Sciatic nerve (tissue), 2 donors: ENCODE measurements at regions not wholly inside any gene's neighbourhood (a gene's known extent, or its start where the extent isn't known, plus 50 kb on each side); places are given as distances from the start of the nearest gene placed in this dataset.
A peak's percentile ranks its signal among the peaks of the same experiment; 100 is the strongest.

Experiments
- ATAC-seq: fragments of 200-7000 bp; cut with Tn5 transposase; one replicate; pipeline ENCODE4 v1.9.1; 2020; ENCODE audit warnings: mild to moderate bottlenecking, moderate library complexity
- DNase-seq: peaks from one replicate; pipeline ENCODE4 v3.0.0-alpha.2; 2020; ENCODE audit warnings: low spot score
- intact Hi-C: fragments of 100-400 bp; cut with DNase I; formaldehyde crosslinking; loops from one replicate; pipeline ENCODE4 v1.14.2; 2022
- donor health status: DM: no; HTN: no; CAD: no.
- donor health status: DM: no; HTN: no; CAD: no.

GRCh38 chr6:45830441-45831139 lies 185.1 kb downstream of the CLIC5 start:
- intact Hi-C loops, result no loop called here
- DNase-seq, result no peak
- no peak for ATAC-seq

- ATAC-seq (no peak), DNase-seq (no peak)
- intact Hi-C loops, result loop anchor here (10.0 kb wide), 1 partner anchor 915 kb away; the partner anchor contains the start of gene ANKRD66
Observed at GRCh38 chr6:45829873-45830272, 185.8 kb downstream of the CLIC5 start.

GRCh38 chr6:45827952-45828530 lies 187.6 kb downstream of the CLIC5 start:
- intact Hi-C loops, result loop anchor here (10.0 kb wide), 1 partner anchor 917 kb away; the partner anchor contains the start of gene ANKRD66
- no peak for DNase-seq
- no peak for ATAC-seq

- ATAC-seq (no peak), DNase-seq (no peak)
- intact Hi-C loops, result loop anchor here (10.0 kb wide), 1 partner anchor 922 kb away; the partner anchor contains the start of gene ANKRD66
Observed at GRCh38 chr6:45822873-45823272, 192.8 kb downstream of the CLIC5 start.

GRCh38 chr6:45822246-45822812 lies 193.3 kb downstream of the CLIC5 start:
- ATAC-seq, result no peak
- intact Hi-C loops, result loop anchor here (10.0 kb wide), 1 partner anchor 922 kb away; the partner anchor contains the start of gene ANKRD66
- no peak for DNase-seq

- DNase-seq, result no peak
- ATAC-seq, result no peak
- intact Hi-C loops, result loop anchor here (10.0 kb wide), 1 partner anchor 1304 kb away; no protein-coding TSS in a partner anchor
Observed at GRCh38 chr6:45818655-45819054, 197.0 kb downstream of the CLIC5 start.

- ATAC-seq (no peak), DNase-seq (no peak)
- intact Hi-C loops, result loop anchor here (10.0 kb wide), 1 partner anchor 1302 kb away; no protein-coding TSS in a partner anchor
Observed at GRCh38 chr6:45816674-45817297, 198.9 kb downstream of the CLIC5 start.

- DNase-seq (no peak), ATAC-seq (no peak)
- intact Hi-C loops, result loop anchor here (10.0 kb wide), 1 partner anchor 1301 kb away; no protein-coding TSS in a partner anchor
Observed at GRCh38 chr6:45815466-45816125, 200.1 kb downstream of the CLIC5 start.

- intact Hi-C loops, result loop anchor here (10.0 kb wide), 1 partner anchor 1300 kb away; no protein-coding TSS in a partner anchor
- ATAC-seq, result no peak
Observed at GRCh38 chr6:45814772-45815171, 200.9 kb downstream of the CLIC5 start.

GRCh38 chr6:45813943-45814342 lies 201.7 kb downstream of the CLIC5 start:
- ATAC-seq, result no peak
- no peak for DNase-seq
- intact Hi-C loops, result loop anchor here (10.0 kb wide), 1 partner anchor 1299 kb away; no protein-coding TSS in a partner anchor

More at GRCh38 chr6:45814772-45815171, 200.9 kb downstream of the CLIC5 start:
- no peak for DNase-seq

- ATAC-seq (peak; percentile 50), DNase-seq (no peak)
- intact Hi-C loops, result loop anchor here (10.0 kb wide), 1 partner anchor 1298 kb away; no protein-coding TSS in a partner anchor
Observed at GRCh38 chr6:45812922-45813321, 202.7 kb downstream of the CLIC5 start.

- intact Hi-C loops, result no loop called here
- ATAC-seq, result no peak
- no peak for DNase-seq
Observed at GRCh38 chr6:45808917-45809316, 206.7 kb downstream of the CLIC5 start.

- intact Hi-C loops, result no loop called here
- ATAC-seq (no peak), DNase-seq (no peak)
Observed at GRCh38 chr6:45808042-45808645, 207.5 kb downstream of the CLIC5 start.

GRCh38 chr6:45807311-45808041 lies 208.2 kb downstream of the CLIC5 start:
- ATAC-seq (no peak), DNase-seq (no peak)
- intact Hi-C loops, result no loop called here

- no peak for ATAC-seq
- DNase-seq, result no peak
- intact Hi-C loops, result no loop called here
Observed at GRCh38 chr6:45806172-45806571, 209.5 kb downstream of the CLIC5 start.

GRCh38 chr6:45803071-45803470 lies 212.6 kb downstream of the CLIC5 start:
- intact Hi-C loops, result no loop called here

GRCh38 chr6:45801471-45802289 lies 214.0 kb downstream of the CLIC5 start:
- no peak for ATAC-seq
- no peak for DNase-seq
- intact Hi-C loops, result no loop called here

More at GRCh38 chr6:45803071-45803470, 212.6 kb downstream of the CLIC5 start:
- ATAC-seq (no peak), DNase-seq (no peak)
